ENCODE measurements at regions not wholly inside any gene's neighbourhood (a gene's known extent, or its start where the extent isn't known, plus 50 kb on each side); places are given as distances from the start of the nearest gene placed in this dataset.

DNA sequence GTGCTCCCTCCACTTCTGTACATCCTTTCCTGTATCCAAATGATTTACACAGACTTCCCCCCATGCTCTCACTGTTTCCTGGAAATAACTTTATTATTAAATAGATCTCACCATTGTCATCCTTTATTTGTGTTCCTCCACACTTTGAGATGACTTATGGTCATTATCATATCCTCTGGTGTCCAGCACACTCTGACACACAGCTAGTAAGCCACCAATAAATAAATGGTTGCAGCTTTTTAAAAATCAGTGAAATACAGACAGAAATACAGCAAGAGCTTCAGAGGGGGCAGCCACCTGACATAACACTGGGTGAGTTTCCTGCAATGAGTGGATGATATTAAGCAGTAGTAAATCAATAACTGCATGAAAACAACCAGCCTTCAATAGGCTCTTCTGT lies 2036.4 kb upstream of the AGA start:
- ChIA-PET POLR2A (ENCODE audit: low non-redundant PET) (no interaction called here), CTCF (no interaction called here)
- no TSS peak for BruUV-seq (replicated peaks)

DNA sequence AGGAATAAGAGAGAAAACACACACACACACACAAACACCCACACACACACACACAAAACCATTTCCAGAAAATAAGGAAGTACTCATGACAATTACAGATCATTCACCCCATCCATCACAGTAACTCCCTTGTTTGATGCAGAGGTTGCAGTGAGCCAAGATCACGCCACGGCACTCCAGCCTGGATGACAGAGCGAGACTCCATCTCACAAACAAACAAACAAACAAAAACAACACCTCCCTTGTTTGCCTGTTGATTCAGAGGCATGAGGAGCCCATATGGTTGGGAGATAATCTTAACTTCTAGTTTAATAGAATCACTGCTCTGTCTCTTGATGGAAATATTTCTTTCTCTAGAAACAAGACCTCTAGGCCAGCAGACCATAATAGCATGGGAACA lies 2043.5 kb upstream of the AGA start:
- DNase-seq (ENCODE audit: low spot score): no peak
- H3K27ac ChIP-seq (ENCODE audit: low read depth, low read length, poor library complexity, severe bottlenecking): no peak overlapping the region
- intact Hi-C loops (cut with micrococcal nuclease; ENCODE audit: unreplicated experiment): no loop called here
- no peaks in the 10 kb centered on the region for H3K4me1 ChIP-seq (ENCODE audit: insufficient read depth, low read length, poor library complexity, severe bottlenecking)
- no peak overlapping the region for H3K4me3 ChIP-seq (ENCODE audit: low read depth, low read length, poor library complexity, severe bottlenecking)
- no peaks in the 10 kb centered on the region for H3K27me3 ChIP-seq (replicated peaks; ENCODE audit: insufficient read depth, low read depth, low read length, poor library complexity)
- no TSS peak for BruUV-seq (replicated peaks)
- CTCF ChIA-PET: no interaction called here
- POLR2A ChIA-PET (ENCODE audit: low non-redundant PET): no interaction called here
- no peaks in the 10 kb centered on the region for H3K9me3 ChIP-seq (ENCODE audit: low read depth, low read length, poor library complexity, severe bottlenecking)
- no peaks in the 10 kb centered on the region for H3K36me3 ChIP-seq (ENCODE audit: insufficient read depth, low read length, poor library complexity, severe bottlenecking)
- TF ChIP-seq EZH2 (IDR thresholded peaks at IDR 0.05; ENCODE audit: borderline replicate concordance, low read depth, low read length, poor library complexity, severe bottlenecking): no peak
- TF ChIP-seq, protein P1, sequence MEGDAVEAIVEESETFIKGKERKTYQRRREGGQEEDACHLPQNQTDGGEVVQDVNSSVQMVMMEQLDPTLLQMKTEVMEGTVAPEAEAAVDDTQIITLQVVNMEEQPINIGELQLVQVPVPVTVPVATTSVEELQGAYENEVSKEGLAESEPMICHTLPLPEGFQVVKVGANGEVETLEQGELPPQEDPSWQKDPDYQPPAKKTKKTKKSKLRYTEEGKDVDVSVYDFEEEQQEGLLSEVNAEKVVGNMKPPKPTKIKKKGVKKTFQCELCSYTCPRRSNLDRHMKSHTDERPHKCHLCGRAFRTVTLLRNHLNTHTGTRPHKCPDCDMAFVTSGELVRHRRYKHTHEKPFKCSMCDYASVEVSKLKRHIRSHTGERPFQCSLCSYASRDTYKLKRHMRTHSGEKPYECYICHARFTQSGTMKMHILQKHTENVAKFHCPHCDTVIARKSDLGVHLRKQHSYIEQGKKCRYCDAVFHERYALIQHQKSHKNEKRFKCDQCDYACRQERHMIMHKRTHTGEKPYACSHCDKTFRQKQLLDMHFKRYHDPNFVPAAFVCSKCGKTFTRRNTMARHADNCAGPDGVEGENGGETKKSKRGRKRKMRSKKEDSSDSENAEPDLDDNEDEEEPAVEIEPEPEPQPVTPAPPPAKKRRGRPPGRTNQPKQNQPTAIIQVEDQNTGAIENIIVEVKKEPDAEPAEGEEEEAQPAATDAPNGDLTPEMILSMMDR (conservative IDR thresholded peaks at IDR 0.05; ENCODE audit: low read depth, low read length): no peak

More for the DNA sequence above, 2036.4 kb upstream of the AGA start:
- Histone ChIP-seq H3K9me3 (ENCODE audit: low read depth, low read length, poor library complexity, severe bottlenecking) (no peaks in the 10 kb centered on the region), H3K36me3 (ENCODE audit: insufficient read depth, low read length, poor library complexity, severe bottlenecking) (no peaks in the 10 kb centered on the region), H3K4me3 (ENCODE audit: low read depth, low read length, poor library complexity, severe bottlenecking) (no peak overlapping the region), H3K4me1 (ENCODE audit: insufficient read depth, low read length, poor library complexity, severe bottlenecking) (no peaks in the 10 kb centered on the region), H3K27ac (ENCODE audit: low read depth, low read length, poor library complexity, severe bottlenecking) (no peak overlapping the region), H3K27me3 (replicated peaks; ENCODE audit: insufficient read depth, low read depth, low read length, poor library complexity) (no peaks in the 10 kb centered on the region)
- TF ChIP-seq EZH2 (IDR thresholded peaks at IDR 0.05; ENCODE audit: borderline replicate concordance, low read depth, low read length, poor library complexity, severe bottlenecking): no peak
- TF ChIP-seq, protein P1 (conservative IDR thresholded peaks at IDR 0.05; ENCODE audit: low read depth, low read length): no peak
- no peak for DNase-seq (ENCODE audit: low spot score)
- intact Hi-C loops (cut with micrococcal nuclease; ENCODE audit: unreplicated experiment): no loop called here

DNA sequence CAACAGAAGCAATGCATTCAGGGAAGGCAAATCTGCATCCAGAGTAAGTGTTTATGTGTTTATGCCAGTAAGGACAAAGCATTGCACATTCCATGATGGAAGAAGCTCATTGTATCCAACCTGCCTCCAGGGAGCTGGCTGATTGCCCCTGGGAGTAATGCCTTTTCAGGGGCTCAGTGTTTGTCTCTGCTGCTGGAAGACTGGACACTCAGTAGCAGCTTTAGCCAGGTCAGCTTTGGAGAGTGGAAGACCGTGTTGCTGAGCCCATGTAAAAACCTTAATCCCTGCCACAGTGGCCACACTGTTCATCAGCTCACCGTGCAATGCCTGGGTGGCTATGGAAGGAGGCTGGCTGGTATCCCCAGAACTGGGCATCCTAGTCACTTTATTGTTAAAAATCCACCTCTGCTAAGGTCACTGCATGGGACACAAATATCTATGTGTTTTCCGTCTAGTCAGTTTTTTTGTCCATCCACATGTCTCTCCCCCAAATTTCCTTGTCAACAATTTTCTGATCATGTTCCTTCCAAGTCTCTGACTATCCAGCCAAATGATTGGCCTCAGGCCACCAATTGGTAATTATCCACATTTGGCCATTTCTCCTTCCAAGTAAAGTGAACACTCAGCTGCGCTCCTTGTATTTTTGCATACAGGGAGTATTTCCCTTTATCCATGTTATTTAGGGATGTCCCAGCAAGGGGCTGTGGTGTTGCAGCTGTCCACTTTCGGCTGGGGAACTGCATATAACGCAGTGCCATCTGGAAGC lies 2044.5 kb upstream of the AGA start:
- no TSS peak for BruUV-seq (replicated peaks)
- CTCF ChIA-PET: no interaction called here

More for the DNA sequence above, 2044.5 kb upstream of the AGA start:
- Histone ChIP-seq H3K27ac (ENCODE audit: low read depth, low read length, poor library complexity, severe bottlenecking) (no peak overlapping the region), H3K36me3 (ENCODE audit: insufficient read depth, low read length, poor library complexity, severe bottlenecking) (no peaks in the 10 kb centered on the region), H3K27me3 (replicated peaks; ENCODE audit: insufficient read depth, low read depth, low read length, poor library complexity) (no peaks in the 10 kb centered on the region), H3K4me1 (ENCODE audit: insufficient read depth, low read length, poor library complexity, severe bottlenecking) (no peaks in the 10 kb centered on the region), H3K9me3 (ENCODE audit: low read depth, low read length, poor library complexity, severe bottlenecking) (no peaks in the 10 kb centered on the region), H3K4me3 (ENCODE audit: low read depth, low read length, poor library complexity, severe bottlenecking) (no peak overlapping the region)
- intact Hi-C loops (cut with micrococcal nuclease; ENCODE audit: unreplicated experiment): no loop called here
- no peak for TF ChIP-seq EZH2 (IDR thresholded peaks at IDR 0.05; ENCODE audit: borderline replicate concordance, low read depth, low read length, poor library complexity, severe bottlenecking)
- TF ChIP-seq, protein P1 (conservative IDR thresholded peaks at IDR 0.05; ENCODE audit: low read depth, low read length): no peak
- DNase-seq (ENCODE audit: low spot score): no peak
- POLR2A ChIA-PET (ENCODE audit: low non-redundant PET): no interaction called here
